SK-N-SH treated with all-trans-retinoic acid at 6 μM for 48 hours (cell line): ENCODE measurements at regions not wholly inside any gene's neighbourhood (a gene's known extent, or its start where the extent isn't known, plus 50 kb on each side); places are given as distances from the start of the nearest gene placed in this dataset.

ENCODE experiments used
- BACH2 ChIP-seq: fragments of 250-450 bp; sonication (Bioruptor Pico); IDR thresholded peaks from 2 replicates; pipeline ENCODE4 v1.9.0; 2021; ENCODE audit warnings: mild to moderate bottlenecking, borderline replicate concordance
- ESRRG ChIP-seq: fragments of 250-450 bp; sonication (Bioruptor Pico); IDR thresholded peaks from 2 replicates; pipeline ENCODE4 v1.6.1; 2021; ENCODE audit warnings: mild to moderate bottlenecking
- ISL1 ChIP-seq: fragments of 250-450 bp; sonication (Bioruptor Pico); IDR thresholded peaks from 2 replicates; pipeline ENCODE4 v2.1.2; 2022; ENCODE audit warnings: mild to moderate bottlenecking, moderate library complexity
- OSR1 ChIP-seq: fragments of 250-450 bp; sonication (Bioruptor Pico); IDR thresholded peaks from 2 replicates; pipeline ENCODE4 v1.8.0; 2022; ENCODE audit warnings: moderate library complexity, mild to moderate bottlenecking, inconsistent platforms
- PPARA ChIP-seq: fragments of 250-450 bp; sonication (Bioruptor Pico); IDR thresholded peaks from 2 replicates; pipeline ENCODE4 v1.5.0; 2020; ENCODE audit warnings: mild to moderate bottlenecking, borderline replicate concordance
- SNAI2 ChIP-seq: fragments of 250-450 bp; sonication (Bioruptor Pico); IDR thresholded peaks from 2 replicates; pipeline ENCODE4 v1.5.0; 2020; ENCODE audit warnings: mild to moderate bottlenecking, moderate library complexity
- TSHZ2 ChIP-seq: fragments of 250-450 bp; sonication (Bioruptor Pico); IDR thresholded peaks from 2 replicates; pipeline ENCODE4 v1.5.0; 2020; ENCODE audit warnings: mild to moderate bottlenecking, moderate library complexity
- ZFP3 ChIP-seq: fragments of 250-450 bp; sonication (Bioruptor Pico); IDR thresholded peaks from 2 replicates; pipeline ENCODE4 v1.5.0; 2020; ENCODE audit warnings: mild to moderate bottlenecking, moderate library complexity

- TF ChIP-seq SNAI2 (CRISPR knock-in tag) (no peak), ISL1 (CRISPR knock-in tag) (no peak), ZFP3 (CRISPR knock-in tag) (no peak), BACH2 (CRISPR knock-in tag) (no peak), TSHZ2 (no peak), OSR1 (CRISPR knock-in tag) (no peak), ESRRG (CRISPR knock-in tag) (no peak), PPARA (CRISPR knock-in tag) (no peak)
These were observed 165.7 kb downstream of the CBLN1 start for GRCh38 chr16:49115956-49116355.
